ENCODE measurements at regions not wholly inside any gene's neighbourhood (a gene's known extent, or its start where the extent isn't known, plus 50 kb on each side); places are given as distances from the start of the nearest gene placed in this dataset.

DNA sequence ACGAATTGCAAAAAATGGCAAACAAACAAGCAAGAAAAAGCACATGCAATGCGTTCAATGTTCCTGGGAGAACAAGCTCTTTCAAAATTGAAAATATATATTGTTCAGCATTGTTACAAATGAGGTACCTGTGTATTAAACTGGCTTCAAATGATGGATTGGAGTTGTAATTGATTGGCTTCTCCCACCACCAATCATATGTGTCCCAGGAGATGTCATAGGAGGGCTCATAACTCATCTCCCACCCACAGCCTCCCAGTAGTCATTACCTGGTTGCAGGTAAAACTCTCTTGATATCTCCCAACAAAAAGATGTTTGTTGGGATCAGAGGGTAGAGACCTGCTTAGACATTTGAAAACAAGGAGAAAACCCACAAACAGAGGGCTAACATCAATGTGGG lies 302.9 kb downstream of the BAMBI start:
- H3K27ac ChIP-seq (ENCODE audit: low read depth, low read length), result no peak overlapping the region
- no peaks in the 10 kb centered on the region for H3K9me3 ChIP-seq (ENCODE audit: control insufficient read depth, insufficient read depth, low read length)
- DNase-seq (ENCODE audit: low read depth, low spot score), result no peak
- TF ChIP-seq, protein P1, sequence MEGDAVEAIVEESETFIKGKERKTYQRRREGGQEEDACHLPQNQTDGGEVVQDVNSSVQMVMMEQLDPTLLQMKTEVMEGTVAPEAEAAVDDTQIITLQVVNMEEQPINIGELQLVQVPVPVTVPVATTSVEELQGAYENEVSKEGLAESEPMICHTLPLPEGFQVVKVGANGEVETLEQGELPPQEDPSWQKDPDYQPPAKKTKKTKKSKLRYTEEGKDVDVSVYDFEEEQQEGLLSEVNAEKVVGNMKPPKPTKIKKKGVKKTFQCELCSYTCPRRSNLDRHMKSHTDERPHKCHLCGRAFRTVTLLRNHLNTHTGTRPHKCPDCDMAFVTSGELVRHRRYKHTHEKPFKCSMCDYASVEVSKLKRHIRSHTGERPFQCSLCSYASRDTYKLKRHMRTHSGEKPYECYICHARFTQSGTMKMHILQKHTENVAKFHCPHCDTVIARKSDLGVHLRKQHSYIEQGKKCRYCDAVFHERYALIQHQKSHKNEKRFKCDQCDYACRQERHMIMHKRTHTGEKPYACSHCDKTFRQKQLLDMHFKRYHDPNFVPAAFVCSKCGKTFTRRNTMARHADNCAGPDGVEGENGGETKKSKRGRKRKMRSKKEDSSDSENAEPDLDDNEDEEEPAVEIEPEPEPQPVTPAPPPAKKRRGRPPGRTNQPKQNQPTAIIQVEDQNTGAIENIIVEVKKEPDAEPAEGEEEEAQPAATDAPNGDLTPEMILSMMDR (IDR thresholded peaks at IDR 0.05; ENCODE audit: low read depth, low read length), result no peak
- H3K4me3 ChIP-seq (ENCODE audit: low read depth, low read length), result no peak overlapping the region
- POLR2A ChIA-PET, result no interaction called here
- H3K27me3 ChIP-seq (ENCODE audit: control insufficient read depth, insufficient read depth, low read length), result peaks cover 3% of the 10 kb centered on the region
- CTCF ChIA-PET, result no interaction called here

DNA sequence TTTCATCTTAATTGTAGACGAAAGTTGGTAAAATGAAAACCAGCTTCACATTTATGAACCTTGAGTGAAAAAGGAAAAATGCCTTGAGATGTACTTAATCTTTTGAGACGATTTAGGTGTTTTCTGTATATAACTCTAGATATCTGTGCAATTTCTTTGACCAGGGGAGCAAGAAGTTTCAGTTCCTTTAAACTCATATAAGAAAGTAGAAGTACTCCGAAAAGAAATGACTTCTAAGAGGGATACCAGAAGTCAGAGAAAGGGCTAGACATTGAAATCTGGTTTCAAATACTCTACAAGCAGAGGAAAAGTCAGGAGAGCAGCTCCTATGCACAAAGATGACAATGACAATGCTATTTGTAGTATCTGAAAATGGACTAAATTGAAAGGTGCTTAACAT lies 303.7 kb downstream of the BAMBI start:
- no peaks in the 10 kb centered on the region for H3K9me3 ChIP-seq (ENCODE audit: control insufficient read depth, insufficient read depth, low read length)
- no peak for DNase-seq (ENCODE audit: low read depth, low spot score)
- TF ChIP-seq, protein P1 (IDR thresholded peaks at IDR 0.05; ENCODE audit: low read depth, low read length), result no peak
- ChIA-PET CTCF (no interaction called here), POLR2A (no interaction called here)
- peaks cover 3% of the 10 kb centered on the region for H3K27me3 ChIP-seq (ENCODE audit: control insufficient read depth, insufficient read depth, low read length)
- no peak overlapping the region for H3K27ac ChIP-seq (ENCODE audit: low read depth, low read length)
- no peak overlapping the region for H3K4me3 ChIP-seq (ENCODE audit: low read depth, low read length)

DNA sequence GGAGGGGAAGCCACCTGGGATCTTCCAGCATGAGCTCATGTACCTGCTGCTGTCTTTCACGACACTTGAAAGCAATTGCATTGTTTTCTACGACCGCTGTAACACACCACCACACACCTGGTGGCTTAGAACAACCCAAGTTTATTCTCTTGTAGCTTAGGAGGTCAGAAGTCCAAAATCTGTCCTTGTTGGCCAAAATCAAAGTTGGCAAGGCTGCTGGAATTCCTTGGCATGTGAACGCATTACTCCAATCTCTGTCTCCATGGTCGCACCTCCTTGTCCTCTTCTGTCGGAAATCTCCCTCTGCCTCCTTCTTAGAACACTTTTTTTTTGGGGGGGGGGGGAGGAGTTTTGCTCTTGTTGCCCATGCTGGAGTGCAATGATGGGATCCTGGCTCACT lies 305.7 kb downstream of the BAMBI start:
- no peak for DNase-seq (ENCODE audit: low read depth, low spot score)
- TF ChIP-seq, protein P1 (IDR thresholded peaks at IDR 0.05; ENCODE audit: low read depth, low read length), result no peak
- Histone ChIP-seq H3K9me3 (ENCODE audit: control insufficient read depth, insufficient read depth, low read length) (no peaks in the 10 kb centered on the region), H3K4me3 (ENCODE audit: low read depth, low read length) (no peak overlapping the region), H3K27me3 (ENCODE audit: control insufficient read depth, insufficient read depth, low read length) (peaks cover 3% of the 10 kb centered on the region), H3K27ac (ENCODE audit: low read depth, low read length) (no peak overlapping the region)
- ChIA-PET CTCF (interaction anchor here (0.7 kb wide), 1 partner anchor 147 kb away, joined by 3 read pairs; no protein-coding TSS in a partner anchor), POLR2A (no interaction called here)

DNA sequence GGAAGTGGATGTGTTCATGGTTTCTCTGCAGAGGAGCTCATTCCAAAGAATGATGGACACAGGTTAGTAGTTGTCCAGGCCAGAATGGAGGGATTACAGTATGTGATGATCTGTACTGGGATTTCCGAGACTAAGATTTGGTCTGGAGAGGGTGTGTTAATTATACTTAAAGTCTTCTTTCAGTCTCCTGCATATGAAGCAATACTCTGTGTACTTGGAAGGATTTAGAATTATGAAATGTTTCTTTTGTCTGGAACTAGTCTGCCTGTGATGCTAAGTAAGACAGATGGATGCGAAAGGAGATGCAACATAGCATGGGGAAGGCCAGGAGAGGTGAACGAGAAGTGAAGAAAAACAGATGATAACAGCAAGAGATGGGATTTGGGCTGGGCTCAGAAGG lies 305.1 kb upstream of the LYZL1 start:
- no peak for DNase-seq (ENCODE audit: low read depth, low spot score)
- H3K9me3 ChIP-seq (ENCODE audit: control insufficient read depth, insufficient read depth, low read length), result no peaks in the 10 kb centered on the region
- ChIA-PET POLR2A (no interaction called here), CTCF (interaction anchor here (0.7 kb wide), 1 partner anchor 146 kb away, joined by 3 read pairs; no protein-coding TSS in a partner anchor)
- no peak overlapping the region for H3K27ac ChIP-seq (ENCODE audit: low read depth, low read length)
- H3K27me3 ChIP-seq (ENCODE audit: control insufficient read depth, insufficient read depth, low read length), result peaks cover 3% of the 10 kb centered on the region
- TF ChIP-seq, protein P1 (IDR thresholded peaks at IDR 0.05; ENCODE audit: low read depth, low read length), result no peak
- H3K4me3 ChIP-seq (ENCODE audit: low read depth, low read length), result no peak overlapping the region

DNA sequence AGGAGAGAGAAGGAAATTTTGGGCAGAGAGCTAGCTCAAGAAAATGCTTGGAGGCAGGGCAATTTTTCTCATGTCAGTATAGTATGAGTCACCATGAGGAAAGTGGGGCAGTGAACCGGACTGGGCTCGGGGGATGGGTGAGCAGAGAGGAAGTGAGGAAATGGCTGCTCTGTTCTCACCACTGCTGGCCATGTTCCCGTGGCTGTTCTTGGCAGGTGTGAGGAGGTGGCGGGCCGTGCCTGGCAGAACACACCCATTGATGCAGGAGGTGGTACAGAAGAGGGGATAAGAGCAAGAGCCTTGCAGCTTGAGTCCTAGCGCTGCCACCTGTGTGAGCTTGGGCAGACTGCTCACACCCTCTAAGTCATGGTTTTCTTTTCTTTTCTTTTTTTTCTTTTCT lies 304.4 kb upstream of the LYZL1 start:
- POLR2A ChIA-PET, result no interaction called here

More for the DNA sequence above, 304.4 kb upstream of the LYZL1 start:
- peaks cover 3% of the 10 kb centered on the region for H3K27me3 ChIP-seq (ENCODE audit: control insufficient read depth, insufficient read depth, low read length)
- TF ChIP-seq, protein P1 (IDR thresholded peaks at IDR 0.05; ENCODE audit: low read depth, low read length), result no peak
- peak; percentile 27 for DNase-seq (ENCODE audit: low read depth, low spot score)
- CTCF ChIA-PET, result no interaction called here
- no peaks in the 10 kb centered on the region for H3K9me3 ChIP-seq (ENCODE audit: control insufficient read depth, insufficient read depth, low read length)
- no peak overlapping the region for H3K27ac ChIP-seq (ENCODE audit: low read depth, low read length)
- H3K4me3 ChIP-seq (ENCODE audit: low read depth, low read length), result no peak overlapping the region
